NCI-H2196 treated with DMSO at 0.1 percent for 48 hours (cell line): ENCODE measurements at regions not wholly inside any gene's neighbourhood (a gene's known extent, or its start where the extent isn't known, plus 50 kb on each side); places are given as distances from the start of the nearest gene placed in this dataset.
"Not testable (repeated sequence)": the region's sequence is repeated elsewhere in the genome, so short reads cannot be mapped to it uniquely, and the experiment has no call there.

Experiments used
- DNase-seq: peaks from one replicate; lab custom pipeline; 2025; ENCODE audit not compliant: unreplicated experiment; lab: John Stamatoyannopoulos, UW

GRCh38 chr9:105972466-105973204 lies 278.3 kb downstream of the TMEM38B start:
- DNase-seq, result no peak

DNA sequence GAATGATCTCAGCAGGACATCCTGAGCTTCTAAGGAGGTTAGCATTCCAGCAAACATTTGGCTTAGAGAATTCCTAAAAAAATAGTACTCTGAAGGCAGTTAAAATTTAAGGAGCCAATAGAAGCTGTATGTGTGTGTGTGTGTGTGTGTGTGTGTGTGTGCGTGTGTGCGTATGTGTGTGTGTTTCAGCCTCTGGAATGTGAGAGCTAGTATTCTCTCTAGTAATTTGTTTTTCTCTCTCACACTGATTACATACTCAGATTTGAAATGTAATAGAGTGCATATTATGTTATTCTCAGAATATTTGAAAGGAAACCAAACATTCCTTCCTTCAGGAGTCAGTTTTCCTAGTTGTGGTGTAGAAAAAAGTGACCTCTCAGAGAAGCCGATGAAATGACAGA lies 279.6 kb downstream of the TMEM38B start:
- DNase-seq, result no peak

- no peak for DNase-seq
Measured at GRCh38 chr9:105975886-105976645, 281.7 kb downstream of the TMEM38B start.

DNA sequence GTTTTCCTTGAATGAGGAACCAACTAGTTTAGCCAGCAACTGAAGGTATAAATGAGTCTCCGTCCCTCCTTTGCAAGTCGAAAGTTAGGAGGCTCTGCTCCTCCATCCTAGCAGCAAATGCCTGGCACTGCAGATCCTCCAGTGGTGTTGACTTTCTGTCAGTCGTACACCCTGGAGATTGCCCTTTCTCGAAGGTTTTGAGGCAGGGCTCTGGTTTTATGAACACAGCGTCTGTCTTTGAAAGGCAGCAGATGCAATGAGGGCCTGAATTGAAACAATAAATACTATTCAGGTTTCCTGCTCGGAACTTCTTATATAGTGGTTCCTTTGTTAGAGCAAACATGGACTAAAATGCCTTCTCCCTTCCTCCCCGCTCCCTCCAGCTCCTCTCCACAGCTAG lies 284.0 kb downstream of the TMEM38B start:
- DNase-seq, result no peak

GRCh38 chr9:105978826-105979225 lies 284.5 kb downstream of the TMEM38B start:
- DNase-seq, result no peak

DNA sequence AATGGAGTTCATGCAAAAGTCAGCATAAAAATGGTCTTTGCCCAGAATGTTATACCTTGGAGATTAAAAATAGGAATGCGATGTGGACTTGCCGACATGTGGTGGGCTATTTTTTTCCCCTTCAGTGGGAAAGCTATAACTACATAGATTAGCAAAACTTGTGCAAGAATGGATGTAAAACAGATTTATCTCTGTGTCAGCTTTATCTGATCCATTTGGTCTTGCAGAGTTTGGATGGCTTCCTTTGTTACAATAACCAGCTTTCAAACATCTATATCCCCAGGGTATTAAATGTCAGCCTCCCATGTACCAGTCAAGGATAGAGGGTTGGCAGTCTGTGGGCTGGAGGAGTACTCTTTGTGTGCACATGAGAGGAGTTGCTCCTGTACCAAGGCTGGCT lies 284.9 kb downstream of the TMEM38B start:
- DNase-seq, result no peak

- no peak for DNase-seq
Measured at GRCh38 chr9:105984714-105985113, 290.4 kb downstream of the TMEM38B start.

- DNase-seq, result no peak
Measured at GRCh38 chr9:105993116-105993854, 298.9 kb downstream of the TMEM38B start.

GRCh38 chr9:105993921-105994715 lies 299.8 kb downstream of the TMEM38B start:
- DNase-seq, result no peak

- DNase-seq, result no peak
Measured at GRCh38 chr9:105994970-105995369, 300.6 kb downstream of the TMEM38B start.

DNA sequence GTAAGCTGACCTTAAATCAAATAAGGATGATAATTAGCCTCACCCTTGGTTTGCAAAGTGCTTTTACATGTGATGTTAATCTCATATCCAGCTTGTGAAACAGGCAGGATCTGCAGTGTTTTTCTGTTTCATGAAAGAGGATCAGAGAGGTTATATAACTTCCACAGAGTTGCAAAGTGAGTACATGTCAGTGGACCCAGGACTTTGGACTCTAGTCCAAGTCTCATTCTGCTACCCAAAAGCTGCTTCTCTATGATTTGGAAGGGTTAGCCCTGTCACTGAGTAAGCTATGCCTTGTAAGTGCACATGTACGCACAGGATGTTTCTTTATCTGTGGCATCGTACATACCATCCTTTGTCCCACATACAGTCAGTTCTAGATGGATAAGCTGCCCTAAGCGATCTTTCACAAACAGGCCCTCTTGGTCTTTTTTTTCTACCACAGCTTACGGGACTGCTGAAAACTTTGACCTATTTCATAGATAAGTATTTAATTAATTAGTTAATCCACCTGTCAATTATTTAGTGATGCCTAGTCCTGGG lies 322.9 kb downstream of the TMEM38B start:
- DNase-seq, result no peak

DNA sequence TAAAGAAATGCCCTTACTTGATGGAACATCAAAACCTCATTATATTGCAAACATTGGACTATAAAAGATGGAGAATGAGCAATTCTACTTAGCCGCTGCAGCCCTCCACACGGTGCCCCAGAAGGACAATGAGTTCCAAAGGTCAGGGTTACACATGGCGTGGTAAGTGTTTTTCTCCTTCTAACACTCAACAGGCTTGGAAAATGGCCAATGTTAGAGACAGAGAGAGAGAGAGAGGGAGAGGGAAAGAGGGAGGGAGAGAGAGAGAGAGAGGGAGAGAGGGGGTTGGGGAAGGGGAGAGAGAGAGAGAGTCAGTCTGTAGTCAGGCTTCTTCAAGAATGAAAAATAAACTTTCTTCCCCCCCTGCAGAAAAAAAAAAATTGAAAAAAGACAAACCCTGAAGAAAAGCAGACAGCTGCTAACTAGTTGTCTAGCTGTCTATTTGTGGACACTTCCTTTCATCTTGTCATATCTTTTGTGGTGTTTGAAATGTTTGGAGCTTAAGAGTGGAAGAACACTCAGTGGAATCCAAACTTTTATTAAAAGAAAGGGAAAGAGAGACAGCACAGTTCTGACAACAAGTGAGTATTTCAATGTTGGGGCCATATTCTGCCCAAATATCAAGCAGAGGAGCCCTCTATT lies 324.8 kb downstream of the TMEM38B start:
- DNase-seq, result no peak

- DNase-seq, result no peak
Measured at GRCh38 chr9:106019702-106020101, 325.4 kb downstream of the TMEM38B start.

DNA sequence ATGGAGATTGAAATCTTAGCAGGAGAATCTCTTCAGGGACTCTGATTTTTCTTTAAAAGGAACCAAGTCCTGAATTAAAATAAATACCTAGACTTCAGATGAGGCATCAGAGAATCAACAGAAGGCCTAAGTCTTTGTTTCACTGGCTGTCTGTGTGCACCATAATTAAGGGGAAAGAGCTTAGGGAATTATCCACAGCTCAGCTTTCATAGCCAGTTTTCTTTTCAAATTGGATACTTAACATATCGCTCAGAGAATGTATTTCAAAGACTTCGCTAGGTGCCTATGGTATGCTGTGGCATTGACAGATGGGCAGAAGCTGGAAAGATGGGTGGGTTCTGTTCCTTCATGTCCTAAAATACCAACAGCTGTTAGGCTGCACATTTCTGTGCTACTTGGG lies 325.8 kb downstream of the TMEM38B start:
- no peak for DNase-seq

DNA sequence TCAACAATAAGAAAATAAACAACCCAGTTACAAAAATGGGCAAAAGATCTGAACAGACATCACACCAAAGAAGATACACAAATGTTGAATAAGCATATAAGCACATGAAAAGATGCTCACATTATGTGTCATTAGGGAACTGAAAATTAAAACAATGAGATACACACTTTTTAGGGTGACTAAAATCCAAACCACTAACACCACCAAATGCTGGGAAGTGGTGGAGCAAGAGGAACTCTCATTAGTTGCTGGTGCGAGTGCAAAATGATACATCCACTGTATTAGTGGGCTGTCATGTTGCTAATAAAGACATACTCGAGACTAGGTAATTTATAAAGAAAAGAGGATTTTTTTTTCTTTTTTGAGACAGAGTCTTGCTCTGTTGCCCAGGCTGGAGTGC lies 329.1 kb downstream of the TMEM38B start:
- DNase-seq, result no peak

- DNase-seq, result no peak
Measured at GRCh38 chr9:106025453-106025852, 331.1 kb downstream of the TMEM38B start.

GRCh38 chr9:106030146-106030545 lies 335.8 kb downstream of the TMEM38B start:
- DNase-seq, result not testable (repeated sequence)

- DNase-seq, result no peak
Measured at GRCh38 chr9:106032978-106033377, 338.6 kb downstream of the TMEM38B start.

DNA sequence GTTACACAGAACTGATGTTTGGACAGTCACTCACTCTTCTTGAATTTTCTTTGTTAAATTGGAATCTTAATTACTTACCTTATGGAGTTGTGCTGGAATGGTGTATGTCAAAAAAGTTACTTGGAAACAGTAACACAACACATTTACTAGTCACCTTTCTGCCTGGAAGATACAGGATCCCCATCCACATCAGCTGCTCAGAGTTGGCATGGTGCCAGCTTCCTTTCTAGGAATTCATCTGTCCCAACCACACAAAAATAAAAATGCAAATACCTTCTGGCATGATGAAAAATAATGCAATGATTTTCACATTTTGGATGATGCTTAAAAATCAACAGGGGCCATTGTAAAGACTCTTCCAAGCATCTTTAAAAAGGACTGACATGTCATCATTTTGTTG lies 341.5 kb downstream of the TMEM38B start:
- DNase-seq, result no peak

- DNase-seq, result no peak
Measured at GRCh38 chr9:106038266-106039001, 344.1 kb downstream of the TMEM38B start.
